GM12878 (cell line): ENCODE measurements at regions not wholly inside any gene's neighbourhood (a gene's known extent, or its start where the extent isn't known, plus 50 kb on each side); places are given as distances from the start of the nearest gene placed in this dataset.

Experiments used
- ATAC-seq: fragments of 200-7000 bp; cut with Tn5 transposase; 3 replicates; pipeline ENCODE4 v1.9.1; 2020; ENCODE audit warnings: mild to moderate bottlenecking, moderate library complexity
- BruUV-seq: library from RNA; stranded (reverse); fragments of 400-500 nt; replicated peaks from 2 replicates; lab custom pipeline; 2021; lab: Mats Ljungman, UMichigan
- CTCF ChIA-PET: fragments of 300-600 bp; sonication (Branson Sonifier 250); formaldehyde crosslinking; extraction: SDS; loops from one replicate; lab custom pipeline; 2021; ENCODE audit warnings: inconsistent platforms; lab: Yijun Ruan, JAX
- POLR2A ChIA-PET: fragments of 350-600 bp; formaldehyde crosslinking; extraction: SDS; loops from one replicate; lab custom pipeline; 2021; ENCODE audit warnings: inconsistent platforms; lab: Charles Lee
- RAD21 ChIA-PET: fragments of 300-600 bp; sonication (Branson Sonifier 250); formaldehyde crosslinking; loops from one replicate; lab custom pipeline; 2023; ENCODE audit warnings: antibody characterized with exemption; ENCODE audit not compliant: unreplicated experiment; lab: Charles Lee
- SMC1A ChIA-PET: fragments of 300-600 bp; sonication (Branson Sonifier 250); formaldehyde crosslinking; loops from one replicate; lab custom pipeline; 2023; ENCODE audit not compliant: unreplicated experiment, uncharacterized antibody; lab: Charles Lee
- DNase-seq: peaks from one replicate; pipeline ENCODE4 v3.0.0-alpha.2; 2011; ENCODE audit warnings: low read depth, low spot score
- FAIRE-seq: peaks from 3 replicates; lab custom pipeline; 2011; peaks lifted over from hg19 to GRCh38; lab: Jason Lieb, UNC
- H2AFZ ChIP-seq: 2 replicates; pipeline ENCODE4 v1.6.0; 2011; ENCODE audit warnings: low read depth, low read length, control low read depth; ENCODE audit not compliant: control insufficient read depth
- H3K27ac ChIP-seq: 2 replicates; pipeline ENCODE4 v1.5.1; 2011; ENCODE audit warnings: control low read depth; ENCODE audit not compliant: control insufficient read depth, insufficient read depth
- H3K27me3 ChIP-seq, 2 experiments: replicated peaks in 1 of 2; 2 replicates each; pipeline versions ENCODE4 v1.6.0 to v1.6.1; 2011; ENCODE audit warnings: low read length in 1 of 2; ENCODE audit not compliant: control insufficient read depth in 2 of 2, insufficient read depth in 2 of 2
- H3K36me3 ChIP-seq, 2 experiments: 2 replicates each; pipeline ENCODE4 v1.5.1; 2011; ENCODE audit warnings: low read length in 1 of 2; ENCODE audit not compliant: control insufficient read depth in 2 of 2, insufficient read depth in 2 of 2
- H3K4me1 ChIP-seq: 2 replicates; pipeline ENCODE4 v1.6.1; 2011; ENCODE audit warnings: mild to moderate bottlenecking, low read length, moderate library complexity, mixed read lengths; ENCODE audit not compliant: control insufficient read depth, insufficient read depth
- H3K4me2 ChIP-seq: 2 replicates; pipeline ENCODE4 v1.6.0; 2011; ENCODE audit warnings: control low read depth; ENCODE audit not compliant: control insufficient read depth, insufficient read depth
- H3K4me3 ChIP-seq: fragments of 200-600 bp; sonication (generic); 2 replicates; pipeline ENCODE4 v1.5.1; 2016
- H3K79me2 ChIP-seq: 2 replicates; pipeline ENCODE4 v1.6.0; 2011; ENCODE audit warnings: low read length; ENCODE audit not compliant: control insufficient read depth, insufficient read depth
- H3K9ac ChIP-seq: 2 replicates; pipeline ENCODE4 v1.8.0; 2011; ENCODE audit warnings: low read length, control low read depth, mixed read lengths; ENCODE audit not compliant: control insufficient read depth, insufficient read depth
- H3K9me3 ChIP-seq: replicated peaks from 3 replicates; pipeline ENCODE4 v1.5.1; 2011; ENCODE audit warnings: mild to moderate bottlenecking, low read length; ENCODE audit not compliant: control insufficient read depth, insufficient read depth
- H4K20me1 ChIP-seq: 2 replicates; pipeline ENCODE4 v1.6.0; 2011; ENCODE audit not compliant: control insufficient read depth, insufficient read depth
- ASH2L ChIP-seq: fragments of 300-600, 200-600 bp; sonication (generic); IDR thresholded peaks from 2 replicates; pipeline ENCODE4 v1.6.1; 2017; ENCODE audit warnings: low read depth, mild to moderate bottlenecking, borderline replicate concordance
- ETV6 ChIP-seq, 2 experiments: fragments of 450-650 bp in 1 of 2; IDR thresholded peaks in 1 of 2; conservative IDR thresholded peaks in 1 of 2; 2 replicates each; pipeline ENCODE4 v1.6.1; 2014; ENCODE audit warnings: antibody characterized with exemption in 1 of 2, borderline replicate concordance in 1 of 2, low read depth in 1 of 2, mild to moderate bottlenecking in 1 of 2, moderate library complexity in 1 of 2
- HDAC2 ChIP-seq: fragments of 200-600 bp; sonication (generic); IDR thresholded peaks from 2 replicates; pipeline ENCODE4 v1.6.1; 2017
- HDAC6 ChIP-seq: fragments of 200-600 bp; sonication (generic); IDR thresholded peaks from one replicate; pipeline ENCODE4 v1.8.0; 2017; ENCODE audit warnings: antibody characterized with exemption; ENCODE audit not compliant: unreplicated experiment
- IRF4 ChIP-seq: IDR thresholded peaks from 2 replicates; pipeline ENCODE4 v1.6.1; 2011; ENCODE audit warnings: low read depth, low read length
- KAT2A ChIP-seq: conservative IDR thresholded peaks from 2 replicates; pipeline ENCODE4 v1.6.1; 2011; ENCODE audit warnings: low read depth, low read length; ENCODE audit not compliant: control insufficient read depth
- MEF2B ChIP-seq: fragments of 450-650 bp; IDR thresholded peaks from 2 replicates; pipeline ENCODE4 v1.6.1; 2018; ENCODE audit warnings: mild to moderate bottlenecking, moderate library complexity; ENCODE audit not compliant: partially characterized antibody, poor library complexity, severe bottlenecking
- NRF1 ChIP-seq: conservative IDR thresholded peaks from 2 replicates; pipeline ENCODE4 v1.6.1; 2011; ENCODE audit warnings: mild to moderate bottlenecking, low read depth, low read length, improper control_type of control experiment
- RB1 ChIP-seq: fragments of 450-650 bp; formaldehyde crosslinking; IDR thresholded peaks from 2 replicates; pipeline ENCODE4 v1.6.1; 2017; ENCODE audit warnings: mild to moderate bottlenecking, borderline replicate concordance
- SIX5 ChIP-seq: IDR thresholded peaks from 2 replicates; pipeline ENCODE4 v1.6.1; 2011; ENCODE audit warnings: mild to moderate bottlenecking, low read depth, low read length, moderate library complexity; ENCODE audit not compliant: severe bottlenecking
- SREBF1 ChIP-seq: IDR thresholded peaks from 2 replicates; pipeline ENCODE4 v1.6.1; 2012; ENCODE audit warnings: mild to moderate bottlenecking, low read length
- SUPT20H ChIP-seq: IDR thresholded peaks from 2 replicates; pipeline ENCODE4 v1.6.1; 2011; ENCODE audit warnings: low read depth, mild to moderate bottlenecking, low read length, moderate library complexity, borderline replicate concordance; ENCODE audit not compliant: control insufficient read depth
- WRNIP1 ChIP-seq: IDR thresholded peaks from 2 replicates; pipeline ENCODE4 v1.6.1; 2011; ENCODE audit warnings: low read depth, low read length, improper control_type of control experiment, borderline replicate concordance
- ZNF622 ChIP-seq: fragments of 450-650 bp; IDR thresholded peaks from 2 replicates; pipeline ENCODE4 v1.6.1; 2017; ENCODE audit warnings: mild to moderate bottlenecking, inconsistent platforms
- WGBS: methylation state at CpG from one replicate; pipeline ENCODE4 v1.1.6; 2016; ENCODE audit warnings: low lambda C conversion rate; ENCODE audit not compliant: insufficient replicate concordance, insufficient coverage; ENCODE audit errors: missing lambda C conversion rate; 5-methylcytosine and 5-hydroxymethylcytosine counted together
- in situ Hi-C: fragments of 300-500 bp; cut with MboI; formaldehyde crosslinking; loops from 9 replicates; pipeline ENCODE4 v1.14.3; 2018; ENCODE audit warnings: mixed read lengths
- intact Hi-C: fragments of 100-400 bp; cut with micrococcal nuclease; formaldehyde crosslinking; loops from one replicate; pipeline ENCODE4 v1.14.2; 2022; ENCODE audit not compliant: unreplicated experiment
- TF ChIP-seq, protein P1 (sequence below): fragments of 150-350 bp; IDR thresholded peaks from 2 replicates; pipeline ENCODE4 v1.6.1; 2014; ENCODE audit warnings: mild to moderate bottlenecking, low read depth, low read length
- TF ChIP-seq, protein P2 (sequence below): IDR thresholded peaks from 2 replicates; pipeline ENCODE4 v1.6.1; 2011; ENCODE audit warnings: borderline replicate concordance, low read depth, mild to moderate bottlenecking, moderate library complexity, low read length; ENCODE audit not compliant: insufficient read depth, poor library complexity, severe bottlenecking
- TF ChIP-seq, protein P3 (sequence below): IDR thresholded peaks from 2 replicates; pipeline ENCODE4 v1.6.1; 2012; ENCODE audit warnings: low read depth, low read length, improper control_type of control experiment

DNA sequence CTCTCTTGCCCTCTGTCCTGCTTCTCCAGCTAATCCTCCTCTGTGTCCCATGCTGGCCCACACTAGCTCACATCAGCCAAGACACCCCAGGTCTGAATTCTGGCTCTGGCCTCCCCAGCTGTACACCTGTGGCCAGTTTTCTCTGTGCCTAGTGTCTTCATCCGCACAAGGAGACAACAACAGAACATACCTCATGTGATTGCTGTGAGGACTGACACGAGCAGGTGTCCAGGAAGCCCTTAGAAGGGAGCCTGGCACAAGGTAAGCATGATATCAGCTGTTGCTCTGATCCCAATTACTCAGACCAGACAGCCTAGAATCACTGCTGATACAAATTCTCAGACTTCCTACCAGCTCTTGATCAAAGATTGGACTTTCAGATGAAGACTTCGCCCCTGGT is 71.2 kb upstream of the GJB5 start:
- intact Hi-C loops = no loop called here
- in situ Hi-C loops = no loop called here
- H3K36me3 ChIP-seq = no peaks in the 10 kb centered on the region
- no peak overlapping the region for H3K4me3 ChIP-seq
- no TSS peak for BruUV-seq
- H3K4me2 ChIP-seq = no peak overlapping the region
- no peaks in the 10 kb centered on the region for H4K20me1 ChIP-seq
- CTCF ChIA-PET = interaction anchor here (0.9 to 2.1 kb wide), 6 partner anchors 9 to 1051 kb away, joined by 3 to 9 read pairs (median 5); no protein-coding TSS in a partner anchor
- H3K27me3 ChIP-seq = no peaks in the 10 kb centered on the region; a peak in 2 of 4 replicates
- ATAC-seq = no peak
- RAD21 ChIA-PET = no interaction called here
- POLR2A ChIA-PET = no interaction called here
- SMC1A ChIA-PET = interaction anchor here (1.0 to 1.5 kb wide), 3 partner anchors 9 to 223 kb away, joined by 3 to 4 read pairs (median 3); no protein-coding TSS in a partner anchor
- no peak overlapping the region for H3K27ac ChIP-seq
- no peak for TF ChIP-seq RB1
- TF ChIP-seq IRF4 = no peak
- no peak for TF ChIP-seq SUPT20H
- no peak for TF ChIP-seq KAT2A
- TF ChIP-seq, protein P1, sequence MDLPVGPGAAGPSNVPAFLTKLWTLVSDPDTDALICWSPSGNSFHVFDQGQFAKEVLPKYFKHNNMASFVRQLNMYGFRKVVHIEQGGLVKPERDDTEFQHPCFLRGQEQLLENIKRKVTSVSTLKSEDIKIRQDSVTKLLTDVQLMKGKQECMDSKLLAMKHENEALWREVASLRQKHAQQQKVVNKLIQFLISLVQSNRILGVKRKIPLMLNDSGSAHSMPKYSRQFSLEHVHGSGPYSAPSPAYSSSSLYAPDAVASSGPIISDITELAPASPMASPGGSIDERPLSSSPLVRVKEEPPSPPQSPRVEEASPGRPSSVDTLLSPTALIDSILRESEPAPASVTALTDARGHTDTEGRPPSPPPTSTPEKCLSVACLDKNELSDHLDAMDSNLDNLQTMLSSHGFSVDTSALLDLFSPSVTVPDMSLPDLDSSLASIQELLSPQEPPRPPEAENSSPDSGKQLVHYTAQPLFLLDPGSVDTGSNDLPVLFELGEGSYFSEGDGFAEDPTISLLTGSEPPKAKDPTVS = no peak
- TF ChIP-seq SREBF1 = no peak
- no peak for TF ChIP-seq SIX5
- TF ChIP-seq ETV6 (conservative IDR thresholded peaks at IDR 0.05 in 1 of 2, IDR thresholded peaks at IDR 0.05 in 1 of 2; ENCODE audit: borderline replicate concordance in 1 of 2, low read depth in 1 of 2) = no peak
- TF ChIP-seq HDAC2 = no peak
- no peak for TF ChIP-seq HDAC6
- TF ChIP-seq, protein P2, sequence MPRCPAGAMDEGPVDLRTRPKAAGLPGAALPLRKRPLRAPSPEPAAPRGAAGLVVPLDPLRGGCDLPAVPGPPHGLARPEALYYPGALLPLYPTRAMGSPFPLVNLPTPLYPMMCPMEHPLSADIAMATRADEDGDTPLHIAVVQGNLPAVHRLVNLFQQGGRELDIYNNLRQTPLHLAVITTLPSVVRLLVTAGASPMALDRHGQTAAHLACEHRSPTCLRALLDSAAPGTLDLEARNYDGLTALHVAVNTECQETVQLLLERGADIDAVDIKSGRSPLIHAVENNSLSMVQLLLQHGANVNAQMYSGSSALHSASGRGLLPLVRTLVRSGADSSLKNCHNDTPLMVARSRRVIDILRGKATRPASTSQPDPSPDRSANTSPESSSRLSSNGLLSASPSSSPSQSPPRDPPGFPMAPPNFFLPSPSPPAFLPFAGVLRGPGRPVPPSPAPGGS = no peak
- no peak for TF ChIP-seq NRF1
- TF ChIP-seq, protein P3, sequence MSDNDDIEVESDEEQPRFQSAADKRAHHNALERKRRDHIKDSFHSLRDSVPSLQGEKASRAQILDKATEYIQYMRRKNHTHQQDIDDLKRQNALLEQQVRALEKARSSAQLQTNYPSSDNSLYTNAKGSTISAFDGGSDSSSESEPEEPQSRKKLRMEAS = no peak
- no peak for TF ChIP-seq WRNIP1
- TF ChIP-seq ZNF622 = no peak
- TF ChIP-seq ASH2L = no peak
- TF ChIP-seq MEF2B = no peak
- TF ChIP-seq, all 136 proteins: peak for 0
- DNase-seq (no peak), FAIRE-seq (no peak)
- WGBS = 1% methylated on average over 3 of the region's 3 CpGs
- Histone ChIP-seq H3K4me1 (no peaks in the 10 kb centered on the region), H3K9me3 (no peaks in the 10 kb centered on the region; the same call in 2 of the 3 replicates), H2AFZ (no peak overlapping the region), H3K79me2 (no peaks in the 10 kb centered on the region), H3K9ac (no peak overlapping the region)
